K562 (cell line): ENCODE measurements at regions not wholly inside any gene's neighbourhood (a gene's known extent, or its start where the extent isn't known, plus 50 kb on each side); places are given as distances from the start of the nearest gene placed in this dataset.

ENCODE experiments used
- ATAC-seq: fragments of 200-7000 bp; cut with Tn5 transposase; 3 replicates; pipeline ENCODE4 v1.9.1; 2020; ENCODE audit warnings: moderate library complexity
- BruUV-seq: library from RNA; stranded (reverse); fragments of 400-500 nt; replicated peaks from 2 replicates; lab custom pipeline; 2021; lab: Mats Ljungman, UMichigan
- CTCF ChIA-PET: fragments of 300-600 bp; formaldehyde crosslinking; extraction: SDS; loops from one replicate; lab custom pipeline; 2021; ENCODE audit warnings: low intra/inter-chr PET ratio; lab: Yijun Ruan, JAX
- POLR2A ChIA-PET: fragments of 300-600, 350-650 bp; sonication (Branson Sonifier 250); formaldehyde crosslinking; extraction: SDS; loops from one replicate; lab custom pipeline; 2021; ENCODE audit warnings: antibody characterized with exemption, inconsistent platforms; lab: Yijun Ruan, JAX
- DNase-seq, 4 experiments: peaks; one replicate each; pipeline versions ENCODE4 v3.0.0 to v3.0.0-alpha.2; 2011 to 2018; ENCODE audit warnings: low spot score in 3 of 4, mixed read lengths in 3 of 4; ENCODE audit errors: extremely low read depth in 1 of 4
- FAIRE-seq: peaks from 2 replicates; lab custom pipeline; 2011; peaks lifted over from hg19 to GRCh38; lab: Jason Lieb, UNC
- H2AFZ ChIP-seq: 2 replicates; pipeline ENCODE4 v1.6.0; 2011; ENCODE audit warnings: low read depth, low read length, control low read depth, inconsistent platforms
- H3K27ac ChIP-seq: fragments of 200-600 bp; 3 replicates; pipeline ENCODE4 v1.8.0; 2011; ENCODE audit warnings: low read depth, mild to moderate bottlenecking, control low read depth, inconsistent platforms, low read length, moderate library complexity, mixed read lengths; ENCODE audit errors: extremely low read depth
- H3K27me3 ChIP-seq, 2 experiments: fragments of 300-600 bp in 1 of 2; 2 replicates in 1 of 2; 3 replicates in 1 of 2; pipeline versions ENCODE4 v1.6.0 to v1.8.0; 2011; ENCODE audit warnings: inconsistent platforms in 2 of 2, low read length in 2 of 2, mild to moderate bottlenecking in 1 of 2, mixed read lengths in 1 of 2, moderate library complexity in 1 of 2; ENCODE audit not compliant: control insufficient read depth in 2 of 2, insufficient read depth in 2 of 2
- H3K36me3 ChIP-seq: fragments of 300-600 bp; 3 replicates; pipeline ENCODE4 v1.8.0; 2011; ENCODE audit warnings: mild to moderate bottlenecking, low read length, inconsistent platforms; ENCODE audit not compliant: control insufficient read depth, insufficient read depth
- H3K4me1 ChIP-seq, 2 experiments: fragments of 200-600 bp in 1 of 2; replicated peaks in 1 of 2; 2 replicates in 1 of 2; 3 replicates in 1 of 2; pipeline versions ENCODE4 v1.5.1 to v1.8.0; 2011; ENCODE audit warnings: inconsistent platforms in 2 of 2, low read length in 2 of 2, mild to moderate bottlenecking in 1 of 2, mixed read lengths in 1 of 2, moderate library complexity in 1 of 2; ENCODE audit not compliant: control insufficient read depth in 2 of 2, insufficient read depth in 2 of 2
- H3K4me2 ChIP-seq: 2 replicates; pipeline ENCODE4 v1.6.1; 2011; ENCODE audit warnings: low read length, control low read depth, inconsistent platforms, mixed read lengths; ENCODE audit not compliant: insufficient read depth
- H3K4me3 ChIP-seq: fragments of 200-600 bp; sonication (generic), shearing (Covaris generic); 2 replicates; pipeline ENCODE4 v1.5.1; 2016; ENCODE audit warnings: control low read depth, inconsistent platforms
- H3K79me2 ChIP-seq: fragments of 200-600 bp; 3 replicates; pipeline ENCODE4 v1.8.0; 2011; ENCODE audit warnings: low read length, inconsistent platforms; ENCODE audit not compliant: control insufficient read depth, insufficient read depth
- H3K9ac ChIP-seq, 2 experiments: 2 replicates each; pipeline versions ENCODE4 v1.6.0 to v1.6.1; 2011; ENCODE audit warnings: low read depth in 2 of 2, low read length in 2 of 2, control low read depth in 1 of 2, inconsistent platforms in 1 of 2, mild to moderate bottlenecking in 1 of 2, mixed read lengths in 1 of 2; ENCODE audit not compliant: insufficient read depth in 1 of 2
- H3K9me1 ChIP-seq: one replicate; pipeline ENCODE4 v1.6.0; 2011; ENCODE audit warnings: inconsistent platforms, mild to moderate bottlenecking, low read length, moderate library complexity; ENCODE audit not compliant: control insufficient read depth, insufficient read depth
- H3K9me3 ChIP-seq: replicated peaks from 2 replicates; pipeline ENCODE4 v1.5.1; 2011; ENCODE audit warnings: low read depth, low read length, inconsistent platforms; ENCODE audit not compliant: control insufficient read depth, insufficient read depth
- H4K20me1 ChIP-seq: replicated peaks from 2 replicates; pipeline ENCODE4 v1.6.1; 2011; ENCODE audit warnings: low read length, inconsistent platforms, mixed read lengths; ENCODE audit not compliant: control insufficient read depth, insufficient read depth
- EP400 ChIP-seq: fragments of 450-650 bp; IDR thresholded peaks from 2 replicates; pipeline ENCODE4 v1.6.1; 2017; ENCODE audit warnings: antibody characterized with exemption, mild to moderate bottlenecking, moderate library complexity
- MXI1 ChIP-seq: IDR thresholded peaks from 2 replicates; pipeline ENCODE4 v1.6.1; 2011; ENCODE audit warnings: low read depth, mild to moderate bottlenecking, improper control_type of control experiment, low read length
- ZNF449 ChIP-seq: fragments of 250-450 bp; sonication (Bioruptor Pico); IDR thresholded peaks from 2 replicates; pipeline ENCODE4 v1.8.0; 2022; ENCODE audit warnings: moderate library complexity, mild to moderate bottlenecking, inconsistent platforms
- WGBS: fragments of 100-300 bp; shearing (Covaris generic); methylation state at CpG from one replicate; pipeline ENCODE4 v1.1.6; 2016; ENCODE audit warnings: low coverage, mixed read lengths; ENCODE audit not compliant: insufficient coverage; ENCODE audit errors: missing lambda C conversion rate; 5-methylcytosine and 5-hydroxymethylcytosine counted together
- in situ Hi-C: fragments of 300-500 bp; cut with MboI; formaldehyde crosslinking; loops from 4 replicates; pipeline ENCODE4 v1.15.0; 2018; ENCODE audit warnings: inconsistent platforms, mixed read lengths
- intact Hi-C: fragments of 100-400 bp; cut with micrococcal nuclease; formaldehyde crosslinking; loops from 2 replicates; pipeline ENCODE4 v1.14.2; 2022

- TF ChIP-seq MXI1 (no peak), EP400 (no peak), ZNF449 (CRISPR knock-in tag) (no peak)
- H2AFZ ChIP-seq, result no peak overlapping the region
- ChIA-PET POLR2A (no interaction called here), CTCF (no interaction called here)
- H3K27ac ChIP-seq, result no peak overlapping the region
- no peak overlapping the region for H3K9ac ChIP-seq
- in situ Hi-C loops (no loop called here), intact Hi-C loops (no loop called here)
- no peaks in the 10 kb centered on the region for H3K9me3 ChIP-seq
- H3K4me3 ChIP-seq, result no peak overlapping the region
- H3K4me2 ChIP-seq, result no peak overlapping the region
- DNase-seq (no peak), ATAC-seq (no peak), FAIRE-seq (no peak)
- H3K79me2 ChIP-seq, result peaks cover 26% of the 10 kb centered on the region
- 23% methylated on average over 4 of the region's 4 CpGs for WGBS
- BruUV-seq, result no TSS peak
- peaks cover 0 to 9% of the 10 kb centered on the region in 2 experiments; a peak in 3 of 5 replicates for H3K4me1 ChIP-seq
- no peaks in the 10 kb centered on the region for H3K27me3 ChIP-seq
- no peaks in the 10 kb centered on the region for H3K9me1 ChIP-seq
- H4K20me1 ChIP-seq, result no peaks in the 10 kb centered on the region
- H3K36me3 ChIP-seq, result no peaks in the 10 kb centered on the region
These were observed 243.5 kb upstream of the NOVA1 start for GRCh38 chr14:26841326-26841725.
